Right lobe of liver (tissue), 4 donors: ENCODE measurements at regions not wholly inside any gene's neighbourhood (a gene's known extent, or its start where the extent isn't known, plus 50 kb on each side); places are given as distances from the start of the nearest gene placed in this dataset.
"Not testable (repeated sequence)": the region's sequence is repeated elsewhere in the genome, so short reads cannot be mapped to it uniquely, and the experiment has no call there.

Experiments
- CTCF ChIP-seq, 4 donors: fragments of 200-600 bp in 3 of 4; fragments of 450-650 bp in 1 of 4; IDR thresholded peaks; one replicate each; pipeline versions ENCODE4 v1.5.1 to v1.8.0; 2016 to 2022; ENCODE audit warnings: antibody characterized with exemption in 4 of 4, mild to moderate bottlenecking in 2 of 4
- POLR2A ChIP-seq: fragments of 450-650 bp; IDR thresholded peaks from one replicate; pipeline ENCODE4 v1.6.1; 2017; ENCODE audit warnings: antibody characterized with exemption, mild to moderate bottlenecking
- donor health status: DM: no; HTN: no; CAD: no.
- donor health status: DM: no; HTN: no; CAD: no.
- donor health status: DM: no; HTN: yes; CAD: no.

- not testable (repeated sequence) for TF ChIP-seq CTCF (IDR thresholded peaks at IDR 0.05); POLR2A
These were observed 450.2 kb downstream of the DIRAS2 start for GRCh38 chr9:90192465-90192864.
